ENCODE measurements at regions not wholly inside any gene's neighbourhood (a gene's known extent, or its start where the extent isn't known, plus 50 kb on each side); places are given as distances from the start of the nearest gene placed in this dataset.

DNA sequence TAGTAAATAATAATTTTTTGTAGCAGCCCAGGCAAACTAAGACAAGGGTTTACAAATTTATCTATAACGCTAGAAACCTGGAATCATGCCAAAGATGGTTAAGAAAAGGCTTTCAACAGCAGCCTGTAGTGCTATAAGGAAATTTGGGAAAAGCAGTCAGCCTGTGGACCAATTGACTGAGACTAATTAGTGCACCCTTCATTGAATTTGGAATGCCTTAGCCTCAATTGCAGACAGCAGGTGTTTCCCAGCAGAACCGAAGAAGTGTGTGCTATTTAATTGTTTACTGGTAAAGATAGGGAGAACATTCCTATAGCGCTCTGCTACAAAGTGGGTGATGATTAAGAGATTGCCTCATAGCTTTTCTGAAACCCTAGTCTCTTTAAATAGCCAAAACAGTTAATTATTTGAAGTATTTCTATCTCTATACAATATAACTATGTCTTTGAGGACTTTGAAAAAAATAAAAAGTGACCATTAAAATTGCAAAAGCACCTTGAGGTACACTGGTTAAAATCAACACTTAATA, 1884.3 kb upstream of the PCDH20 start:
- DNase-seq (ENCODE audit: low read depth, low spot score) (no peak), FAIRE-seq (no peak)
- H4K20me1 ChIP-seq (replicated peaks; ENCODE audit: control insufficient read depth, extremely low read depth, insufficient read depth, low read length) = no peaks in the 10 kb centered on the region
- no peak overlapping the region for H3K27ac ChIP-seq (ENCODE audit: insufficient read depth, low read depth, low read length)
- TF ChIP-seq MYC (IDR thresholded peaks at IDR 0.05; ENCODE audit: low read depth, low read length) (no peak), POLR2AphosphoS5 (IDR thresholded peaks at IDR 0.05; ENCODE audit: insufficient read depth, low read depth, low read length) (no peak), GATA2 (IDR thresholded peaks at IDR 0.05; ENCODE audit: insufficient read depth, insufficient read length, low read depth, low read length) (no peak), MAX (IDR thresholded peaks at IDR 0.05; ENCODE audit: insufficient read depth, insufficient read length) (no peak), FOS (IDR thresholded peaks at IDR 0.05; ENCODE audit: borderline replicate concordance, insufficient read depth, low read length) (no peak), EZH2 (IDR thresholded peaks at IDR 0.05; ENCODE audit: borderline replicate concordance, low read depth, low read length, severe bottlenecking) (no peak)
- TF ChIP-seq, protein P1, sequence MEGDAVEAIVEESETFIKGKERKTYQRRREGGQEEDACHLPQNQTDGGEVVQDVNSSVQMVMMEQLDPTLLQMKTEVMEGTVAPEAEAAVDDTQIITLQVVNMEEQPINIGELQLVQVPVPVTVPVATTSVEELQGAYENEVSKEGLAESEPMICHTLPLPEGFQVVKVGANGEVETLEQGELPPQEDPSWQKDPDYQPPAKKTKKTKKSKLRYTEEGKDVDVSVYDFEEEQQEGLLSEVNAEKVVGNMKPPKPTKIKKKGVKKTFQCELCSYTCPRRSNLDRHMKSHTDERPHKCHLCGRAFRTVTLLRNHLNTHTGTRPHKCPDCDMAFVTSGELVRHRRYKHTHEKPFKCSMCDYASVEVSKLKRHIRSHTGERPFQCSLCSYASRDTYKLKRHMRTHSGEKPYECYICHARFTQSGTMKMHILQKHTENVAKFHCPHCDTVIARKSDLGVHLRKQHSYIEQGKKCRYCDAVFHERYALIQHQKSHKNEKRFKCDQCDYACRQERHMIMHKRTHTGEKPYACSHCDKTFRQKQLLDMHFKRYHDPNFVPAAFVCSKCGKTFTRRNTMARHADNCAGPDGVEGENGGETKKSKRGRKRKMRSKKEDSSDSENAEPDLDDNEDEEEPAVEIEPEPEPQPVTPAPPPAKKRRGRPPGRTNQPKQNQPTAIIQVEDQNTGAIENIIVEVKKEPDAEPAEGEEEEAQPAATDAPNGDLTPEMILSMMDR (IDR thresholded peaks at IDR 0.05; ENCODE audit: extremely low read depth in 1 of 2, insufficient read depth in 1 of 2, low read depth in 1 of 2, low read length in 2 of 2) = no peak
- H3K9ac ChIP-seq (replicated peaks; ENCODE audit: extremely low read depth, insufficient read depth, low read length) = no peak overlapping the region
- dilution Hi-C loops (cut with MboI; ENCODE audit: extremely low pct_ligation_motif_present, low sequenced_read_pairs) = no loop called here
- no peaks in the 10 kb centered on the region for H3K9me1 ChIP-seq (replicated peaks; ENCODE audit: control insufficient read depth, extremely low read depth, insufficient read depth, low read length)
- H3K9me3 ChIP-seq (replicated peaks; ENCODE audit: control insufficient read depth, insufficient read depth, low read length) = no peaks in the 10 kb centered on the region
- no peaks in the 10 kb centered on the region for H3K36me3 ChIP-seq (ENCODE audit: control insufficient read depth in 2 of 2, extremely low read depth in 1 of 2, insufficient read depth in 2 of 2, low read length in 2 of 2)
- no peak overlapping the region for H3K4me2 ChIP-seq (ENCODE audit: insufficient read depth, low read length)
- H3K27me3 ChIP-seq (ENCODE audit: control insufficient read depth in 2 of 2, insufficient read depth in 2 of 2, low read length in 2 of 2) = no peaks in the 10 kb centered on the region
- CTCF ChIA-PET = no interaction called here
- no peaks in the 10 kb centered on the region for H3K4me1 ChIP-seq (ENCODE audit: control insufficient read depth, extremely low read depth, insufficient read depth, low read length)
- H3K79me2 ChIP-seq (ENCODE audit: control insufficient read depth, insufficient read depth, low read length) = no peaks in the 10 kb centered on the region
- no peak overlapping the region for H3K4me3 ChIP-seq (replicated peaks in 1 of 3; ENCODE audit: insufficient read depth in 1 of 3, low read depth in 1 of 3, low read length in 3 of 3)
- intact Hi-C loops (cut with micrococcal nuclease) = no loop called here
- BruUV-seq (replicated peaks) = no TSS peak
- H2AFZ ChIP-seq (ENCODE audit: low read depth, low read length) = no peak overlapping the region
- POLR2A ChIA-PET = no interaction called here

Data from endothelial cell of umbilical vein (primary cell).